ENCODE measurements at regions not wholly inside any gene's neighbourhood (a gene's known extent, or its start where the extent isn't known, plus 50 kb on each side); places are given as distances from the start of the nearest gene placed in this dataset.

GRCh38 chr3:79953591-79954101, 185.8 kb upstream of the ROBO1 start:
- TF ChIP-seq CTCF (conservative IDR thresholded peaks at IDR 0.05; ENCODE audit: low read length) (no peak), EZH2phosphoT487 (IDR thresholded peaks at IDR 0.05; ENCODE audit: borderline replicate concordance, low read depth, low read length) (no peak)
